Natural killer cell (primary cell): ENCODE measurements at regions not wholly inside any gene's neighbourhood (a gene's known extent, or its start where the extent isn't known, plus 50 kb on each side); places are given as distances from the start of the nearest gene placed in this dataset.

Experiments used
- ATAC-seq, 3 donors: fragments of 150-1000 bp in 2 of 3; fragments of 200-7000 bp in 1 of 3; cut with Tn5 transposase; 1 replicate in 1 of 3; 2 replicates in 2 of 3; pipeline ENCODE4 v1.10.0; 2021; ENCODE audit warnings: mild to moderate bottlenecking in 2 of 3, moderate library complexity in 2 of 3
- DNase-seq, 2 donors: peaks; one replicate each; pipeline versions ENCODE4 v3.0.0 to v3.0.0-alpha.2; 2013 to 2021; ENCODE audit warnings: mixed read lengths in 1 of 2
- H3K27ac ChIP-seq: one replicate; pipeline ENCODE4 v1.5.1; 2013; ENCODE audit warnings: mild to moderate bottlenecking, low read length
- H3K27me3 ChIP-seq: one replicate; pipeline ENCODE4 v1.6.1; 2013; ENCODE audit warnings: low read length; ENCODE audit not compliant: control insufficient read depth, insufficient read depth
- H3K36me3 ChIP-seq: one replicate; pipeline ENCODE4 v1.6.1; 2013; ENCODE audit warnings: low read length; ENCODE audit not compliant: control insufficient read depth, insufficient read depth
- H3K4me1 ChIP-seq: one replicate; pipeline ENCODE4 v1.6.1; 2013; ENCODE audit warnings: low read length; ENCODE audit not compliant: control insufficient read depth, insufficient read depth
- H3K4me3 ChIP-seq: one replicate; pipeline ENCODE4 v1.5.1; 2013; ENCODE audit warnings: low read length
- H3K9me3 ChIP-seq: one replicate; pipeline ENCODE4 v1.6.1; 2013; ENCODE audit warnings: low read length; ENCODE audit not compliant: control insufficient read depth, insufficient read depth
- H3K27ac Mint-ChIP-seq, 2 donors: one replicate each; pipeline ENCODE4 v1.8.0; 2022; ENCODE audit warnings: mild to moderate bottlenecking in 2 of 2, mixed read lengths in 2 of 2, moderate library complexity in 1 of 2
- H3K27me3 Mint-ChIP-seq, 2 donors: one replicate each; pipeline ENCODE4 v1.8.0; 2022; ENCODE audit warnings: low read depth in 2 of 2, mixed read lengths in 2 of 2
- H3K36me3 Mint-ChIP-seq: one replicate; pipeline ENCODE4 v1.8.0; 2022; ENCODE audit warnings: mixed read lengths
- H3K4me1 Mint-ChIP-seq, 2 donors: one replicate each; pipeline ENCODE4 v1.8.0; 2022; ENCODE audit warnings: mixed read lengths in 2 of 2
- H3K4me3 Mint-ChIP-seq: one replicate; pipeline ENCODE4 v1.8.0; 2022; ENCODE audit warnings: mild to moderate bottlenecking, moderate library complexity, mixed read lengths
- H3K9me3 Mint-ChIP-seq, 2 donors: one replicate each; pipeline ENCODE4 v1.8.0; 2022; ENCODE audit warnings: mixed read lengths in 2 of 2
- CTCF ChIP-seq: fragments of 200-600 bp; IDR thresholded peaks from one replicate; pipeline ENCODE4 v1.8.0; 2022; ENCODE audit warnings: antibody characterized with exemption
- WGBS: methylation state at CpG from one replicate; pipeline ENCODE4 v1.1.7; 2013; ENCODE audit warnings: missing lambda C conversion rate; ENCODE audit not compliant: insufficient coverage; 5-methylcytosine and 5-hydroxymethylcytosine counted together
- intact Hi-C: fragments of 100-400 bp; cut with micrococcal nuclease; formaldehyde crosslinking; loops from one replicate; pipeline ENCODE4 v1.14.2; 2022

GRCh38 chr2:54404270-54404669 lies 51.9 kb upstream of the SPTBN1 start:
- no peak overlapping the region for H3K4me3 ChIP-seq
- H3K9me3 Mint-ChIP-seq: no peaks in the 10 kb centered on the region
- DNase-seq (no peak), ATAC-seq (no peak)
- H3K4me1 ChIP-seq: no peaks in the 10 kb centered on the region
- H3K27me3 ChIP-seq: no peaks in the 10 kb centered on the region
- H3K9me3 ChIP-seq: no peaks in the 10 kb centered on the region
- WGBS: 31% methylated on average over 3 of the region's 4 CpGs
- no peak overlapping the region for H3K27ac Mint-ChIP-seq
- no peak for TF ChIP-seq CTCF
- intact Hi-C loops: no loop called here
- H3K36me3 Mint-ChIP-seq: no peaks in the 10 kb centered on the region
- H3K36me3 ChIP-seq: no peaks in the 10 kb centered on the region
- no peak overlapping the region for H3K4me3 Mint-ChIP-seq
- H3K27ac ChIP-seq: no peak overlapping the region
- H3K27me3 Mint-ChIP-seq: peaks cover 13 to 25% of the 10 kb centered on the region in 2 donors
- peaks cover 0 to 8% of the 10 kb centered on the region in 2 donors for H3K4me1 Mint-ChIP-seq

- peaks cover 0 to 8% of the 10 kb centered on the region in 2 donors for H3K4me1 Mint-ChIP-seq
- WGBS: 95% methylated on average over 4 of the region's 4 CpGs
- H3K4me3 Mint-ChIP-seq: no peak overlapping the region
- intact Hi-C loops: no loop called here
- H3K27ac Mint-ChIP-seq: no peak overlapping the region
- no peaks in the 10 kb centered on the region for H3K36me3 Mint-ChIP-seq
- Histone ChIP-seq H3K4me1 (no peaks in the 10 kb centered on the region), H3K27me3 (no peaks in the 10 kb centered on the region), H3K27ac (no peak overlapping the region), H3K4me3 (no peak overlapping the region), H3K9me3 (no peaks in the 10 kb centered on the region), H3K36me3 (no peaks in the 10 kb centered on the region)
- ATAC-seq (no peak), DNase-seq (no peak)
- no peak for TF ChIP-seq CTCF
- peaks cover 18 to 29% of the 10 kb centered on the region in 2 donors for H3K27me3 Mint-ChIP-seq
- no peaks in the 10 kb centered on the region for H3K9me3 Mint-ChIP-seq
These were observed 50.1 kb upstream of the SPTBN1 start for GRCh38 chr2:54406031-54406430.
